Right atrium auricular region (tissue), 2 donors: ENCODE measurements at regions not wholly inside any gene's neighbourhood (a gene's known extent, or its start where the extent isn't known, plus 50 kb on each side); places are given as distances from the start of the nearest gene placed in this dataset.

Source experiments
- DNase-seq: peaks from one replicate; pipeline ENCODE4 v3.0.0-alpha.2; 2019; ENCODE audit warnings: low spot score
- H3K27ac ChIP-seq, 2 donors: fragments of 200-600 bp; sonication (generic); 1 replicate in 1 of 2; 2 replicates in 1 of 2; pipeline ENCODE4 v1.5.1; 2016 to 2019
- H3K27me3 ChIP-seq, 2 donors: fragments of 200-600 bp; sonication (generic); one replicate each; pipeline versions ENCODE4 v1.5.1 to v1.6.0; 2017 to 2019
- H3K36me3 ChIP-seq: fragments of 200-600 bp; sonication (generic); one replicate; pipeline ENCODE4 v1.5.1; 2016
- H3K4me1 ChIP-seq, 2 donors: fragments of 200-600 bp; sonication (generic); one replicate each; pipeline versions ENCODE4 v1.5.1 to v1.6.0; 2017 to 2019
- H3K4me3 ChIP-seq, 2 donors: fragments of 200-600 bp; sonication (generic); 1 replicate in 1 of 2; 2 replicates in 1 of 2; pipeline ENCODE4 v1.5.1; 2017 to 2019; ENCODE audit warnings: mild to moderate bottlenecking in 1 of 2, moderate library complexity in 1 of 2
- H3K9me3 ChIP-seq, 2 donors: fragments of 200-600 bp; sonication (generic); one replicate each; pipeline ENCODE4 v1.5.1; 2019
- CTCF ChIP-seq, 2 donors: fragments of 200-600 bp; sonication (generic); IDR thresholded peaks; one replicate each; pipeline ENCODE4 v1.5.1; 2019; ENCODE audit warnings: antibody characterized with exemption in 2 of 2

DNA sequence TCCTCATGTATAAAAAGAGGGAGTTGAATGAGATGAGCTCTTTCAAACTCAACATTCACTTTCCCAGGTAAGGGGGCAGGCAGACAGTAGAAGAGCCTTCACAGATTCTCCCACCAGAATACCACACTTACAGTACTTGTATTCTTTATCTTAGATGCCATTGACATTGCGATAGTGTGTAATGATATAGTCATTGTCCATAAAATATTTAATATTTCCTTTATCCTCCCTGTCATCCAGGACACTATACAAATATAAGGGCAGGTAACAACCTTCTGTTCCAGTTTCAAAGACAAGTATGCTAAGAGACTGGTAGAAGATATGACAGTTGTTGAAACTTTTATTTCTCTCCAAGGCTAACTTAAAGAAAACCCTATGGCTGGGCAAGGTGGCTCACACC lies 56.5 kb upstream of the MTF2 start:
- H3K36me3 ChIP-seq = no peaks in the 10 kb centered on the region
- no peaks in the 10 kb centered on the region for H3K27me3 ChIP-seq
- no peak for DNase-seq
- H3K27ac ChIP-seq = no peak overlapping the region
- no peaks in the 10 kb centered on the region for H3K9me3 ChIP-seq
- H3K4me1 ChIP-seq = no peaks in the 10 kb centered on the region
- TF ChIP-seq CTCF (IDR thresholded peaks at IDR 0.05) = no peak
- H3K4me3 ChIP-seq = no peak overlapping the region

DNA sequence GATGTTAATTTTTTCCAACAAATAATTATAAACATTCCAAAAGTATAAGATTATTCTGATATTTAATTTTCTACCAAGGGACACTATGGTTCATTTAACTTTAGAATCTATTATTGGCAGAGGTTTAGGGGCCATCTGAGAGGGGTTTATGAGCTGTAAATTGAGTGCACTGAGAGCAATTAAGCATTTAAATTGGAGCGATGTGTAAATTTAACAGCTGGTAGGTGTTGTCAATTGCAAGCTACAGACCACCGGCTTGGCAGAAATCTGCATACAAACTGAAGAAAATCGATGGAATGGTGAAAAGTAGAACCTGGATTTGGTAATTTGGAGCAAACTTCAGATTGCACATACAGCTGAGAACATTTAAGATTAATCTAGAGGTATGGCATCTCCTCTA lies 55.8 kb upstream of the MTF2 start:
- Histone ChIP-seq H3K9me3 (no peaks in the 10 kb centered on the region), H3K27ac (no peak overlapping the region), H3K4me1 (no peaks in the 10 kb centered on the region), H3K36me3 (no peaks in the 10 kb centered on the region), H3K27me3 (no peaks in the 10 kb centered on the region), H3K4me3 (no peak overlapping the region)
- no peak for DNase-seq
- TF ChIP-seq CTCF (IDR thresholded peaks at IDR 0.05) = no peak

DNA sequence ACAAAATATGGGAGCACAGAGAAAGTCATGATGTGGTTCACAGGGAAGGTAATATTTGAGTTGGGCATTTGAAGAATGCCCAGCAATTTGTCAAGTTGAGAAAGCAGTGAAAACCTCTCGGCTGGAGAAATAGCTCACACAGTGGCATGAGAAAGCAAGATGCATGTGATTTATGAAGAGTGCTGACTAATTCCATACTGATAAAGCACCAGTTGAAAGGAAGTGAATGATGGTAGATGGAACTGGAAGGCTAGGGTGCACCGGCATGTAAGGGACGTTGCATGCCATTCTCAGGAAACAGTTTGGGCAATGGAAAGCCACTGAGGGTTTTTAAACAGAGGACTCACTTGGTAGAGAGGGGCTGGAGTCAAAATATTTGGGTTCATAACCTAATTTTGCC lies 53.5 kb upstream of the MTF2 start:
- DNase-seq = no peak
- no peak for TF ChIP-seq CTCF (IDR thresholded peaks at IDR 0.05)
- Histone ChIP-seq H3K9me3 (no peaks in the 10 kb centered on the region), H3K4me1 (no peaks in the 10 kb centered on the region), H3K4me3 (no peak overlapping the region), H3K27me3 (no peaks in the 10 kb centered on the region), H3K27ac (no peak overlapping the region), H3K36me3 (no peaks in the 10 kb centered on the region)

DNA sequence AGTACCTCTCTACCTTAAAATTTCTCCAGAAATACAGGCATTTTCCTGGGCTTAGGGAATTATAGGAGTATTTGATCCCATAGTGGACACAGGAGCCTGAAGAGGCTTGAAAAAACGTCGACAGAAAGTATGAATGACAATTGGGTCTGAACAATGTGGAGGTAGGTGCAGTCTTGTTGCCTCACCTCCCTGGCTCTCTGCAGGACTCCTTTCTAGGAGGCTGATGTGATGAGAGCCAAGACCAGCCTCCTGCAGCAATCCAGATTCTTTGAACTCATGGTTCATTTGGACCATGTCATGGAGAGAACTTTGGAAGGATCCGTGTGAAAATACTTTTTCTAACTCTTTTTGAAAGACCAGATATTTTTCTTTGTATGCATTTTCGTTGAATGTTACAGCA lies 50.5 kb upstream of the MTF2 start:
- no peak for DNase-seq
- Histone ChIP-seq H3K27ac (no peak overlapping the region), H3K27me3 (no peaks in the 10 kb centered on the region), H3K36me3 (no peaks in the 10 kb centered on the region), H3K4me1 (no peaks in the 10 kb centered on the region), H3K9me3 (no peaks in the 10 kb centered on the region), H3K4me3 (no peak overlapping the region)
- no peak for TF ChIP-seq CTCF (IDR thresholded peaks at IDR 0.05)
